Osteocyte (in vitro differentiated cells): ENCODE measurements at regions not wholly inside any gene's neighbourhood (a gene's known extent, or its start where the extent isn't known, plus 50 kb on each side); places are given as distances from the start of the nearest gene placed in this dataset.

ENCODE experiments used
- DNase-seq: peaks from one replicate; pipeline ENCODE4 v3.0.0; 2021; ENCODE audit warnings: mixed read lengths; ENCODE audit not compliant: unreplicated experiment; ENCODE audit errors: extremely low spot score
- H3K27ac Mint-ChIP-seq: one replicate; pipeline ENCODE4 v1.8.0; 2021; ENCODE audit warnings: mild to moderate bottlenecking, mixed read lengths; ENCODE audit not compliant: unreplicated experiment
- H3K27me3 Mint-ChIP-seq: one replicate; pipeline ENCODE4 v1.8.0; 2021; ENCODE audit warnings: mixed read lengths; ENCODE audit not compliant: unreplicated experiment
- H3K36me3 Mint-ChIP-seq: one replicate; pipeline ENCODE4 v1.8.0; 2021; ENCODE audit warnings: mixed read lengths; ENCODE audit not compliant: unreplicated experiment
- H3K4me1 Mint-ChIP-seq: one replicate; pipeline ENCODE4 v1.8.0; 2021; ENCODE audit warnings: mixed read lengths; ENCODE audit not compliant: unreplicated experiment
- H3K4me3 Mint-ChIP-seq: one replicate; pipeline ENCODE4 v1.8.0; 2021; ENCODE audit warnings: mild to moderate bottlenecking, moderate library complexity, mixed read lengths; ENCODE audit not compliant: unreplicated experiment
- H3K9me3 Mint-ChIP-seq: one replicate; pipeline ENCODE4 v1.8.0; 2021; ENCODE audit warnings: mixed read lengths; ENCODE audit not compliant: unreplicated experiment
- TF ChIP-seq, protein P1 (sequence below): fragments of 200-600 bp; sonication (generic); IDR thresholded peaks from 2 replicates; pipeline ENCODE4 v1.5.0; 2021; ENCODE audit warnings: antibody characterized with exemption, mild to moderate bottlenecking, moderate library complexity

DNA sequence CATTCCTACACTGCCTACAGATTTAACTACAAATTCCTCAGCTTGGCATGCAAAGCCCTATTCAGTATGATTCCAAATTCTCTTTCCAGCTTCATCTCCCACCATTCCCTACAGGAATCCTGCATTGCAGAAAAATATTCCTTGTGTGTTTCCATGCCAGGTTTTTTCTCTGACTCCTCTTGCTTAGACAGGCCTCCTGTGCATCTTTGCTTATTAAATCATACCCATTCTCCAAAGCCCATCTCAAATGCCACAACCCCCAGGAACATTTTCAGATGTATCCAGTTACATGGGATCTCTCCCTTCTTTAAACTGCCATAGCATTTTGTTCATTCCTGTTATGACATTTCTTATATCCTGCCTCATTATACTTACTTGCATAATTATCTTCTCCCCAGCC is 106.4 kb upstream of the GRIA3 start:
- Mint-ChIP-seq H3K4me3 (no peak overlapping the region), H3K4me1 (no peaks in the 10 kb centered on the region), H3K9me3 (peaks cover 3% of the 10 kb centered on the region), H3K27ac (no peak overlapping the region), H3K36me3 (no peaks in the 10 kb centered on the region), H3K27me3 (no peaks in the 10 kb centered on the region)
- TF ChIP-seq, protein P1, sequence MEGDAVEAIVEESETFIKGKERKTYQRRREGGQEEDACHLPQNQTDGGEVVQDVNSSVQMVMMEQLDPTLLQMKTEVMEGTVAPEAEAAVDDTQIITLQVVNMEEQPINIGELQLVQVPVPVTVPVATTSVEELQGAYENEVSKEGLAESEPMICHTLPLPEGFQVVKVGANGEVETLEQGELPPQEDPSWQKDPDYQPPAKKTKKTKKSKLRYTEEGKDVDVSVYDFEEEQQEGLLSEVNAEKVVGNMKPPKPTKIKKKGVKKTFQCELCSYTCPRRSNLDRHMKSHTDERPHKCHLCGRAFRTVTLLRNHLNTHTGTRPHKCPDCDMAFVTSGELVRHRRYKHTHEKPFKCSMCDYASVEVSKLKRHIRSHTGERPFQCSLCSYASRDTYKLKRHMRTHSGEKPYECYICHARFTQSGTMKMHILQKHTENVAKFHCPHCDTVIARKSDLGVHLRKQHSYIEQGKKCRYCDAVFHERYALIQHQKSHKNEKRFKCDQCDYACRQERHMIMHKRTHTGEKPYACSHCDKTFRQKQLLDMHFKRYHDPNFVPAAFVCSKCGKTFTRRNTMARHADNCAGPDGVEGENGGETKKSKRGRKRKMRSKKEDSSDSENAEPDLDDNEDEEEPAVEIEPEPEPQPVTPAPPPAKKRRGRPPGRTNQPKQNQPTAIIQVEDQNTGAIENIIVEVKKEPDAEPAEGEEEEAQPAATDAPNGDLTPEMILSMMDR: no peak
- no peak for DNase-seq

DNA sequence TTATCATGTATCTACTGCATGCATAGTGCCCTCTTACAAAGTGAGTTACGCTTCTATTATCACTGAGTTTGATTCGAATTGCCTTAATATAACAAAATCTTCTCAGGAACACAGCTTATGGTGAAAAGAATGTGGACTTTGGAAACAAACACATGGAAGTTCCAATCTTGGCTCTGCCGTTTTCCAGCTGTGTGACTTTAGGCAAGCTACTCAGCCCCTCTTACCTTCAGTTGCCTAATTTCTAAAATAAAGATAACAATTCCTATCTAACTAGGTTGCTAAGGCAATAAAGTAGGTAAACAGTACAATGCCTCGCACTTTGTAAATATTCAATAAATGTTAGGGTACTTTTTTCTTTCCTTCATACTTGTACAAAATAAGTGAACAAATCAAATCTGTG is 104.0 kb upstream of the GRIA3 start:
- no peak overlapping the region for H3K27ac Mint-ChIP-seq
- no peak overlapping the region for H3K4me3 Mint-ChIP-seq
- H3K36me3 Mint-ChIP-seq: no peaks in the 10 kb centered on the region

DNA sequence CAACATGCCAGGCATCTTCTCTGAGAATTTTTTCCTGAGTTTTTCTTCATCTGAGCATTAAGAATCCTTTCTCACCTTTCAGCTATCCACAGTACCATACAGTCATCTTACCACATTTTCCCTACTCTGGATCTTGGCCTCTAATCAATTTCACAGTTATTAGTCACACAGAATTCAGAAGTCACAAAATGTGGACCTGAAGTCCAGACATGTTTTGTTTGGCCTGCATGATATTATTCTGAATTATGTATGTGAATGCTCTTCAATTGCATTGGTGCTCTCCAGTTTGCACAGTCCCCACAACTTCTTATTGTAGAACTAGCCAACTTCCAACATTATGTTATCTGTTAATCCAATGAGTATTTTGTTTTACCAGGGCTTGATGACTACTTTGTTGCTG is 102.3 kb upstream of the GRIA3 start:
- Mint-ChIP-seq H3K27ac (no peak overlapping the region), H3K27me3 (no peaks in the 10 kb centered on the region), H3K4me3 (no peak overlapping the region), H3K36me3 (no peaks in the 10 kb centered on the region), H3K9me3 (peaks cover 11% of the 10 kb centered on the region), H3K4me1 (no peaks in the 10 kb centered on the region)
- DNase-seq: no peak
- TF ChIP-seq, protein P1: no peak

More for the DNA sequence above, 104.0 kb upstream of the GRIA3 start:
- peaks cover 12% of the 10 kb centered on the region for H3K9me3 Mint-ChIP-seq
- TF ChIP-seq, protein P1: no peak
- no peaks in the 10 kb centered on the region for H3K27me3 Mint-ChIP-seq
- no peak for DNase-seq
- H3K4me1 Mint-ChIP-seq: no peaks in the 10 kb centered on the region

DNA sequence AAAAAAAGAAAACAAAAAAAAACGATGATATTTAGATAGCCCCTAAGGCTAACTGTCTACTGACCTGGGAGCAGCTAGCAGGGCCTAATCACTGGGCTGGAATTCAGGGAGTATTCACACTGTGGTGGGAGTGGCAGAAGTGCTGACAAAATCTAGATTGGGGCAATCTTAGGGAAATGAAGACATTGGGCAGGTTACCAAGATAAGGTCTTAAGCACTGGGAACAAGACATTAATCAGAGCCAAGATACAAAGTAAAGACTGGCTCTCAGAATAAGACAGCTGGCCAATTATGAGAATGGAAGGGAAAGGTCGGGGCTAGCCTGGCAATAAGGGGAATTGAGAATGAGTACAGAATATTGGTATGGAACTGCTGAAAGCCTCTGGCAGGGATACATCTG is 100.2 kb upstream of the GRIA3 start:
- H3K27ac Mint-ChIP-seq: no peak overlapping the region
- H3K4me3 Mint-ChIP-seq: no peak overlapping the region
- H3K27me3 Mint-ChIP-seq: no peaks in the 10 kb centered on the region
- peaks cover 24% of the 10 kb centered on the region for H3K9me3 Mint-ChIP-seq
- H3K36me3 Mint-ChIP-seq: no peaks in the 10 kb centered on the region
- TF ChIP-seq, protein P1: no peak
- no peaks in the 10 kb centered on the region for H3K4me1 Mint-ChIP-seq
- no peak for DNase-seq

DNA sequence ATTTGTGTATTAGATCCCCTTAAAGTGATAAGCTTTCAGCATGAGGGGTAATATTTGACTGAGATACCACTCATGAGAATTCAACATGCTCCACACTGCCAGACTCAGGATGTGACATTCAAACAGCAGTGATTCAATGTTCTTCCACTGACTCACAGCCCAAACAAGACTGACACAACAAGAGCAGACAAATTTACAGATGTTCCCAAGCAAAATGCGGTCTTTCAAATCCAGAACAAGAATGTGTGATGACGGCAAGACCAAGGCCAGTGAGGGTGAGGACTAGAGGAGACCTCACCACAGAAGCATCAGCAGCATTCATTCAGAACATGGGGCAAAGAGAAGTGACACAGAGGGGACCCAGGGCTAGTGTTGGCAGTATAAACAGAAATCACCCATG is 99.3 kb upstream of the GRIA3 start:
- H3K27me3 Mint-ChIP-seq: no peaks in the 10 kb centered on the region
- H3K4me3 Mint-ChIP-seq: no peak overlapping the region
- H3K9me3 Mint-ChIP-seq: peaks cover 27% of the 10 kb centered on the region
- no peak overlapping the region for H3K27ac Mint-ChIP-seq
- no peak for DNase-seq
- TF ChIP-seq, protein P1: no peak
- no peaks in the 10 kb centered on the region for H3K36me3 Mint-ChIP-seq
- H3K4me1 Mint-ChIP-seq: no peaks in the 10 kb centered on the region
